ENCODE measurements at regions not wholly inside any gene's neighbourhood (a gene's known extent, or its start where the extent isn't known, plus 50 kb on each side); places are given as distances from the start of the nearest gene placed in this dataset.

DNA sequence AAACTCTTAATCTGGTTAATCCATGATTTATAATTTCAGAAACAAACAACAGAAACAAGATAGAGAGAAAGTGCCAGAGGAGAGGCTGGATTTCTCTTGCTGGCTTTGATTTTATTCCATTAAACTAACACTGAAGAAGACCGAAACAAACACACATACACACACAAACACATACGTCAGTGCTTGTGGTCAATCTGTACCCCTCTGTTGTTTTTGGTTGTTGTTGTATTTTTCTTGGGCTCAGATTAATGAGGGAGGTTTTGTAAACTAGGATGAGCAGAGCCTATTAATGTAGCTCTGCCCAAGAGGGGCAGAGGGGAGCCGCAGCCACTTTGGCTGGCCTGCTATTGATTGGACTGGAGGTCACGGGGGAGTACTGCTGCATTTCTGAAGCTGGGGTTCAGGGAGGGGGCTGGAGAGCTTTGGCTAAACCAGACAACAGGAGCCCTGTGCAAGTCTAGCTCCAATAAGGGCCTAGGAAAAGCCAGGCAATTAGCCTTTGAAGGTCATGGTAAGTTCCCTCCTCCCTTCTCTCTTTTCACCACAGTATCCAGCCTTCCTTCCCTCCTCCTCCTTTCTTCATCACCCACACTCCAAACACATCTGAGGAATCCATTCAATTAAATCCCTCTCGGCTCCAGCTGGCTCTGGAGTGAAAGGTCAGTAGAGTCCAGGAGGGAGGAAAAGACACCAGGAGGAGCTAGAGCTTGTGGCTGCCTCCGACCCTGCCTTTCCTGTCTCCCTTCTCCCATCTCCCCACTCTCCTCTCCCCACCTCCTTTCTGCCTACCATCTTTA is 344.1 kb upstream of the LMO3 start:
- DNase-seq (no peak), ATAC-seq (no peak)
- H3K4me3 ChIP-seq = no peak overlapping the region
- no peaks in the 10 kb centered on the region for H3K36me3 ChIP-seq
- 53% methylated on average over 4 of the region's 6 CpGs for WGBS (ENCODE audit: insufficient coverage, low coverage, low lambda C conversion rate, missing lambda C conversion rate)
- H3K27me3 ChIP-seq = no peaks in the 10 kb centered on the region
- H3K9me3 ChIP-seq = no peaks in the 10 kb centered on the region
- TF ChIP-seq POLR2A (IDR thresholded peaks at IDR 0.05) = no peak
- TF ChIP-seq, protein P1, sequence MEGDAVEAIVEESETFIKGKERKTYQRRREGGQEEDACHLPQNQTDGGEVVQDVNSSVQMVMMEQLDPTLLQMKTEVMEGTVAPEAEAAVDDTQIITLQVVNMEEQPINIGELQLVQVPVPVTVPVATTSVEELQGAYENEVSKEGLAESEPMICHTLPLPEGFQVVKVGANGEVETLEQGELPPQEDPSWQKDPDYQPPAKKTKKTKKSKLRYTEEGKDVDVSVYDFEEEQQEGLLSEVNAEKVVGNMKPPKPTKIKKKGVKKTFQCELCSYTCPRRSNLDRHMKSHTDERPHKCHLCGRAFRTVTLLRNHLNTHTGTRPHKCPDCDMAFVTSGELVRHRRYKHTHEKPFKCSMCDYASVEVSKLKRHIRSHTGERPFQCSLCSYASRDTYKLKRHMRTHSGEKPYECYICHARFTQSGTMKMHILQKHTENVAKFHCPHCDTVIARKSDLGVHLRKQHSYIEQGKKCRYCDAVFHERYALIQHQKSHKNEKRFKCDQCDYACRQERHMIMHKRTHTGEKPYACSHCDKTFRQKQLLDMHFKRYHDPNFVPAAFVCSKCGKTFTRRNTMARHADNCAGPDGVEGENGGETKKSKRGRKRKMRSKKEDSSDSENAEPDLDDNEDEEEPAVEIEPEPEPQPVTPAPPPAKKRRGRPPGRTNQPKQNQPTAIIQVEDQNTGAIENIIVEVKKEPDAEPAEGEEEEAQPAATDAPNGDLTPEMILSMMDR (IDR thresholded peaks at IDR 0.05) = no peak
- intact Hi-C loops (cut with DNase I) = no loop called here
- H3K27ac ChIP-seq = no peak overlapping the region
- no peaks in the 10 kb centered on the region for H3K4me1 ChIP-seq

DNA sequence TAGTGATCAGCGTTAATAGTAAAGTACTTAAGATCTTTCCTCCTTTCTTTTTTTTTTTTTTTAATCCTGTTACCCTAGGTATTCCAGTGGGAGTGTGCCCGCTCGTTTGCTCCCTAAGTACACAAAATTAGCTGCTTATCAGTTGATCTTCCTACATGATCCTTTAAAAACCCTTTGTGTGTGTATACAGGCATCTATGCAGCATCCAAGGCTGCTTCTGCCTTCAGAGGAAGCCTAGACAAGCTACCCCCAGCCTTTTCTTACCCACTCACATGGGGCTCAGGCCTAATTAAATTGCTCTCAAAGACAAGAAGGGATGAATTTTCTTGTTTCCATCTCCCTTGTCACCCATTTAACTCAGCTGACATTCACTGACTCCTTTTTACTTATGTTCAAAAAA is 343.4 kb upstream of the LMO3 start:
- 38% methylated on average over 2 of the region's 3 CpGs for whole genome bisulfite sequencing (ENCODE audit: insufficient coverage, low coverage, low lambda C conversion rate, missing lambda C conversion rate)
- no peak for DNase-seq
- H3K27ac ChIP-seq = no peak overlapping the region
- no peaks in the 10 kb centered on the region for H3K36me3 ChIP-seq
- H3K9me3 ChIP-seq = no peaks in the 10 kb centered on the region
- no peak for ATAC-seq
- TF ChIP-seq POLR2A (IDR thresholded peaks at IDR 0.05) = no peak
- TF ChIP-seq, protein P1 (IDR thresholded peaks at IDR 0.05) = no peak
- no peak overlapping the region for H3K4me3 ChIP-seq
- H3K27me3 ChIP-seq = no peaks in the 10 kb centered on the region
- H3K4me1 ChIP-seq = no peaks in the 10 kb centered on the region
- intact Hi-C loops (cut with DNase I) = no loop called here

DNA sequence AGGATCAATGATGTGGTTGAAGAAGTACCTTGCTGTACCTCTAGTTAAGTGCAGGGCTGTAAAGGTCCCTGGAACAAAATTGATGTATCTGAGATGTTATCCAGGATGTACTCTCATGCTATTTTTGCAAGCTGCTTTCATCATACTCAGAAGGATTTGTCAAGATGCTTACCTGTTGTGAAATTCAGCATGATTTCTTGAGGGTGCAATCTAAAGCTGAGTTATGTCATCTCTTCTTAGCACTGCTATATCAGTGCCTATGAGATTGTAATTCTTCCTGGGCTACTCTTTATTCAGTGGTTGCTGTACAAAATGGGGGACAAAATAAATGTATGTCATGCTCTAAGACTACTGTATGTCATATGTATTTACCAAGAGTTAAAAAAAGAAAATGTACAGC is 340.7 kb upstream of the LMO3 start:
- H3K27ac ChIP-seq = no peak overlapping the region
- DNase-seq (no peak), ATAC-seq (no peak)
- intact Hi-C loops (cut with DNase I) = no loop called here
- no peaks in the 10 kb centered on the region for H3K36me3 ChIP-seq
- no peaks in the 10 kb centered on the region for H3K9me3 ChIP-seq
- no peaks in the 10 kb centered on the region for H3K27me3 ChIP-seq
- no peak overlapping the region for H3K4me3 ChIP-seq
- H3K4me1 ChIP-seq = no peaks in the 10 kb centered on the region
- TF ChIP-seq POLR2A (IDR thresholded peaks at IDR 0.05) = no peak
- TF ChIP-seq, protein P1 (IDR thresholded peaks at IDR 0.05) = no peak

DNA sequence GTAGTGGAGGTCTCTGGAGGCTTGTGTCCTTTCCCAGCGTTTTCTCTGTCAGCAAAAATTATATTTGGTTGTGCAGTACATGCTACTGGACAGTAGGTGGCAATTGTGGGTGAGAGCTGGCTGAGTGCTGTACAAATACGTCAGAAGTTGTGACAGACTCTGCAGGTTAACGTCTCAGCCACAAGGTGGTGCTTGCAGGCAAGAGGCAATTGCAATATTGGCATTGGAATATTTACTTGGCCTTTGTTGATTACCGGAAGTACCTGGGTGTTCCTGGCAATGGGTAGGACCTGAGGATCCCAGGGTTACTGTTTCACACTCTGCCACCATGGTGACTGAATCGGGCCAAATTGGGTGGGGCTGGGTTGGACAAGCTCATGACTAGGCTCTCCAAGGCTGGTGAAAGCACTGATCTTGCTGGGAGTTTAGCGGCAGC is 333.9 kb upstream of the LMO3 start:
- Histone ChIP-seq H3K36me3 (no peaks in the 10 kb centered on the region), H3K9me3 (no peaks in the 10 kb centered on the region), H3K4me1 (no peaks in the 10 kb centered on the region), H3K27me3 (no peaks in the 10 kb centered on the region), H3K4me3 (no peak overlapping the region), H3K27ac (no peak overlapping the region)
- intact Hi-C loops (cut with DNase I) = no loop called here
- ATAC-seq (peak; percentile 97 to 100 (median 99)), DNase-seq (peak in 1 of 3 donors; percentile 64)
- TF ChIP-seq POLR2A (IDR thresholded peaks at IDR 0.05) = no peak
- TF ChIP-seq, protein P1 (IDR thresholded peaks at IDR 0.05) = peak; percentile 54 to 89 (median 64)
- WGBS (ENCODE audit: insufficient coverage, low coverage, low lambda C conversion rate, missing lambda C conversion rate) = 20% methylated on average over 4 of the region's 6 CpGs

Data from right lobe of liver (tissue), 6 donors.